Ascending aorta (tissue), 2 donors: ENCODE measurements at regions not wholly inside any gene's neighbourhood (a gene's known extent, or its start where the extent isn't known, plus 50 kb on each side); places are given as distances from the start of the nearest gene placed in this dataset.

ENCODE experiments used
- DNase-seq, 2 donors: peaks; one replicate each; pipeline ENCODE4 v3.0.0-alpha.2; 2019; ENCODE audit warnings: low spot score in 2 of 2
- H3K27ac ChIP-seq, 2 donors: fragments of 200-600 bp; sonication (generic); one replicate each; pipeline ENCODE4 v1.5.1; 2016 to 2017; ENCODE audit warnings: mild to moderate bottlenecking in 1 of 2
- H3K27me3 ChIP-seq: fragments of 200-600 bp; sonication (generic); one replicate; pipeline ENCODE4 v1.5.1; 2017
- H3K36me3 ChIP-seq, 2 donors: fragments of 200-600 bp; sonication (generic); one replicate each; pipeline ENCODE4 v1.5.1; 2016
- H3K4me1 ChIP-seq, 2 donors: fragments of 200-600 bp; sonication (generic); one replicate each; pipeline ENCODE4 v1.5.1; 2016 to 2017; ENCODE audit warnings: mild to moderate bottlenecking in 1 of 2
- H3K4me3 ChIP-seq, 2 donors: fragments of 200-600 bp; sonication (generic); one replicate each; pipeline ENCODE4 v1.5.1; 2016 to 2017; ENCODE audit warnings: mild to moderate bottlenecking in 1 of 2
- H3K9me3 ChIP-seq, 2 donors: fragments of 200-600 bp; sonication (generic); one replicate each; pipeline ENCODE4 v1.5.1; 2016
- intact Hi-C: fragments of 100-400 bp; cut with DNase I; formaldehyde crosslinking; loops from one replicate; pipeline ENCODE4 v1.15.1; 2023
- TF ChIP-seq, protein P1 (sequence below), 3 experiments: fragments of 200-600 bp in 2 of 3; fragments of 450-650 bp in 1 of 3; sonication (generic) in 2 of 3; IDR thresholded peaks; one replicate each; pipeline ENCODE4 v1.5.1; 2016 to 2019; ENCODE audit warnings: antibody characterized with exemption in 3 of 3, mild to moderate bottlenecking in 1 of 3, moderate library complexity in 1 of 3

DNA sequence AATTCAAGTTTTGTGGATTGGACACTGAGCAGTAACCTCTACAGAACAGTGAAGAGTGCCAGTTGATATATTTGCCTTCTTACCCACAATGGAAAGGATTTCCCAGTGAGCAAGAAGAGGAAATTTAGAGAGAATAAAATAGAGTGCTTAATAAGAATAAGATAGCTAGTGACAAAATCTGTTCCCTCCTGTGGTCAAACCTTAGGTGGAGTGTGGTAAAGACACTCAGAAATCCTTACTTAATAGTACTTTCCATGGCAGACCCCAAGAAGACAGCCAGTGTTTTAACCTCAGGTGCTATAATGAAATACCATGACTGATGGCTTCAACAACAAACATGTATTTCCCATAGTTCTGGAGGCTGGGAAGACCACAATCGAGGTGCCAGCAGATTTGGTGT is 108.4 kb upstream of the TNFAIP3 start:
- intact Hi-C loops = no loop called here
- TF ChIP-seq, protein P1, sequence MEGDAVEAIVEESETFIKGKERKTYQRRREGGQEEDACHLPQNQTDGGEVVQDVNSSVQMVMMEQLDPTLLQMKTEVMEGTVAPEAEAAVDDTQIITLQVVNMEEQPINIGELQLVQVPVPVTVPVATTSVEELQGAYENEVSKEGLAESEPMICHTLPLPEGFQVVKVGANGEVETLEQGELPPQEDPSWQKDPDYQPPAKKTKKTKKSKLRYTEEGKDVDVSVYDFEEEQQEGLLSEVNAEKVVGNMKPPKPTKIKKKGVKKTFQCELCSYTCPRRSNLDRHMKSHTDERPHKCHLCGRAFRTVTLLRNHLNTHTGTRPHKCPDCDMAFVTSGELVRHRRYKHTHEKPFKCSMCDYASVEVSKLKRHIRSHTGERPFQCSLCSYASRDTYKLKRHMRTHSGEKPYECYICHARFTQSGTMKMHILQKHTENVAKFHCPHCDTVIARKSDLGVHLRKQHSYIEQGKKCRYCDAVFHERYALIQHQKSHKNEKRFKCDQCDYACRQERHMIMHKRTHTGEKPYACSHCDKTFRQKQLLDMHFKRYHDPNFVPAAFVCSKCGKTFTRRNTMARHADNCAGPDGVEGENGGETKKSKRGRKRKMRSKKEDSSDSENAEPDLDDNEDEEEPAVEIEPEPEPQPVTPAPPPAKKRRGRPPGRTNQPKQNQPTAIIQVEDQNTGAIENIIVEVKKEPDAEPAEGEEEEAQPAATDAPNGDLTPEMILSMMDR (IDR thresholded peaks at IDR 0.05) = no peak
- H3K4me3 ChIP-seq = no peak overlapping the region
- no peaks in the 10 kb centered on the region for H3K27me3 ChIP-seq
- no peaks in the 10 kb centered on the region for H3K9me3 ChIP-seq
- no peak overlapping the region for H3K27ac ChIP-seq
- H3K4me1 ChIP-seq = no peaks in the 10 kb centered on the region
- no peak for DNase-seq
- H3K36me3 ChIP-seq = no peaks in the 10 kb centered on the region

DNA sequence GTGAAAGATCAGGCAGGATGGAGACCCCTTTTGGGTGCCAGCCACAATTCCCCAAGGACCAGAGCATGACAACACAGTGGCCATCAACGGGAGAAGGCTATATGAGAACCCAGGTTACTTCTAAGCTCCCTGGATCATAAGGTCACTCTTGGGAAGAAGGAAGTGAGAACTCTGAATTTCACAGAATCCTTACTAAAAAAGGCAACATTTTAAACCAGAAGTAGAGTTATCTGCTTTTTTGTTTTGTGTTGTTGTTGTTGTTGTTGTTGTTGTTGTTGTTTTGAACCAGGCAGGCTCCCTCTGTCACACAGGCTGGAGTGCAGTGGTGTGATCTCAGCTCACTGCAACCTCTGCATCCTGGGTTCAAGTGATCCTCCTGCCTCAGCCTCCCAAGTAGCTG is 107.4 kb upstream of the TNFAIP3 start:
- Histone ChIP-seq H3K4me3 (no peak overlapping the region), H3K27me3 (no peaks in the 10 kb centered on the region), H3K9me3 (no peaks in the 10 kb centered on the region), H3K27ac (no peak overlapping the region), H3K4me1 (no peaks in the 10 kb centered on the region), H3K36me3 (no peaks in the 10 kb centered on the region)
- no peak for DNase-seq
- TF ChIP-seq, protein P1 (IDR thresholded peaks at IDR 0.05) = no peak
- intact Hi-C loops = no loop called here

DNA sequence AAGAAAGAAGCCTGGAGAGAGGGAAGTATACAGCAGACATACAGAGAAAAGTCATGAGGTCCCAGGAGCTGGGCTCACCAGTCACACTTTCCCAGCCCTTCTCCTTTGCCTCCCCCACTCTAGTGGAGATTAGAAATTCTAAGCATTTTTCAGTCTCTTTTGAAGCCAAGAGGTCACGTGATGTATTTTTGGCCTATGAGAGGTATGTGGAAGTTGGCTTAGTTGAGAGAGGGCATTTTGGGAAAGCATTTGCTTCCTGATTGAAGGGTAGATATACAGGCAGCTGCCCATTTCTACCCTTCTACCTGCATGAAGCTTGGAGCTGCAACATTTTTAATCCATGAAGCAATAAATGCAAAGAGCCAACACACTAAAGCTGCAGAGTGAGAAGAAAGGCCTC is 106.0 kb upstream of the TNFAIP3 start:
- no peaks in the 10 kb centered on the region for H3K27me3 ChIP-seq
- H3K4me1 ChIP-seq = no peaks in the 10 kb centered on the region
- TF ChIP-seq, protein P1 (IDR thresholded peaks at IDR 0.05) = no peak
- no peaks in the 10 kb centered on the region for H3K9me3 ChIP-seq
- no peaks in the 10 kb centered on the region for H3K36me3 ChIP-seq
- DNase-seq = no peak
- H3K4me3 ChIP-seq = no peak overlapping the region
- intact Hi-C loops = no loop called here
- no peak overlapping the region for H3K27ac ChIP-seq

DNA sequence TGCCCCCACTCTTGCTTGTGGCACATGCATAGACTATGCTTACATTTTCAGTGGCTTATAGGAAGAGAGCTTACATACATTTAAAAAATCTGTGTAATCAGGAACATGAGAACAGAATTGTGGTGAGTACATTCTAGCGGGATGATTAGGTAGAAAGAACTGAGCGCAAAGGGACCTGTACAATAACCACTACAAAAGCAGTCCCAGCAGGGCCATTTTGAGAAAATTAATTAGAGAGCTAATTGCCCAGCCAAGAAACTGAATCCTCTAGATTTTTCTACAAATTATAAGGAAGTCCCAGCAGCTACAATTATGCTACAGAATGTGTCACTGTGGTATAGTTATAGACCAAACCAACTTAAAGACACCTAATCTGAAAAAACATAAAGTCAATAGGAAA is 105.6 kb upstream of the TNFAIP3 start:
- Histone ChIP-seq H3K4me1 (no peaks in the 10 kb centered on the region), H3K9me3 (no peaks in the 10 kb centered on the region), H3K4me3 (no peak overlapping the region), H3K27ac (no peak overlapping the region), H3K36me3 (no peaks in the 10 kb centered on the region), H3K27me3 (no peaks in the 10 kb centered on the region)
- TF ChIP-seq, protein P1 (IDR thresholded peaks at IDR 0.05) = no peak
- intact Hi-C loops = no loop called here
- no peak for DNase-seq

DNA sequence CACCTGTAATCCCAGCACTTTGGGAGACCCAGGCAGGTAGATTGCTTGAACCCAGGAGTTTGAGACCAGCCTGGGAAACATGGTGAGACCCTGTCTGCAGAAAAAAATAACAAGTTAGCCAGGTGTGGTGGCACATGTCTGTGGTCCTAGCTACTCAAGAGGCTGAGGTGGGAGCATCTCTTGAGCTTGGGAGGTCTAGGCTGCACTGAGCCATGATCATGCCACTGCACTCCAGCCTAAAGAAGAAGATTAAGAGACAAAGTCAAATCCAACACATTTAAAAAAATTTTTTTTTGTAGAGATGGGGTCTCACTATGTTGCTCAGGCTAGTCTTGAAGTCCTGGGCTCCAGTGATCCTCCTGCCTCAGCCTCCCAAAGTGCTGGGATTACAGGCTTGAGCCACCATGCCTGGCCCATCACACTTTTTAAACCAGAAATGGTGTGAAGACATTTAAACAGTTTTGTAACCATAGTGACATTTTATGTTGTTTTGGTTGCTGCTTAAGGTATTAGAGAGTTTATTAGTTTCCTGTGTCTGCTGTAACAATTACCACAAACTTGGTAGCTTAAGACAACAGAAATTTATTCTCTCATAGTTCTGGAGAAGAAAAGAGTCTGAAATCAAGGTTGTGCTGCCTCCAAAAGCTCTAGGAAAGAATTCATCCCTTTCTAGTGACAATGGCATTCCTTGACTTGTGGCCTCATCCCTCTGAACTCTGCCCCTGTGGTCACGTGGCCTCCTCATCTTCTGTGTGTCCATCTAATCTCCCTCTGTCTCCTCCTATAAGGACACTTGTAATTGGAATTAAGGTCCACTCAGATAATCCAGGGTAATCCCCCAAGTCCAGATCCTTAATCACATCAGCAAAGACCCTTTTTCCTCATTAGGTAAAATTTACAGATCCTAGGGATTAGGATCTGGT is 104.6 kb upstream of the TNFAIP3 start:
- Histone ChIP-seq H3K4me3 (no peak overlapping the region), H3K4me1 (no peaks in the 10 kb centered on the region), H3K27ac (no peak overlapping the region), H3K27me3 (no peaks in the 10 kb centered on the region), H3K9me3 (no peaks in the 10 kb centered on the region), H3K36me3 (no peaks in the 10 kb centered on the region)
- TF ChIP-seq, protein P1 (IDR thresholded peaks at IDR 0.05) = no peak
- intact Hi-C loops = no loop called here
- DNase-seq = no peak
